GM19452 (cell line): ENCODE measurements at regions not wholly inside any gene's neighbourhood (a gene's known extent, or its start where the extent isn't known, plus 50 kb on each side); places are given as distances from the start of the nearest gene placed in this dataset.
A peak's percentile ranks its signal among the peaks of the same experiment; 100 is the strongest.

Experiments used
- ATAC-seq: cut with Tn5 transposase; IDR thresholded peaks from one replicate; pipeline ENCODE4 v1.9.1; 2021; ENCODE audit not compliant: unreplicated experiment

DNA sequence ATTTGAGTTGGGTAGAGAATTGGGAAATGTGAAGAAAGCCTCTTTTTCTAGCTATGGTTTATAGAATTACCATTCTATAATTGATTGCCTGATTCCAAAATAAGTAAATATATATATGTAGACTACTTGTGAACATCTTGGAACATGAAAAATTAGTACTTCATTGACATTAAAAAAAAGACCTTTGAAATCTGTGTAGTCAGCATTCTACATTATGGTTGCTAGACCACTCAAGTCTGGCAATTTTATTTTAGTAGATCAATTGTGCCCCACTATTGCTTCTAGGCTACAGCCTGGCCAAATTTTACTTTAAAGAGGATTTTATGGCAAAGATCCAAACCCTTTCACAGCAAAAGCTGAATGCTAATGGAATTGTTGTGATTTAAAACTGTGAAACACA, 279.8 kb downstream of the IKZF2 start:
- ATAC-seq = no peak

DNA sequence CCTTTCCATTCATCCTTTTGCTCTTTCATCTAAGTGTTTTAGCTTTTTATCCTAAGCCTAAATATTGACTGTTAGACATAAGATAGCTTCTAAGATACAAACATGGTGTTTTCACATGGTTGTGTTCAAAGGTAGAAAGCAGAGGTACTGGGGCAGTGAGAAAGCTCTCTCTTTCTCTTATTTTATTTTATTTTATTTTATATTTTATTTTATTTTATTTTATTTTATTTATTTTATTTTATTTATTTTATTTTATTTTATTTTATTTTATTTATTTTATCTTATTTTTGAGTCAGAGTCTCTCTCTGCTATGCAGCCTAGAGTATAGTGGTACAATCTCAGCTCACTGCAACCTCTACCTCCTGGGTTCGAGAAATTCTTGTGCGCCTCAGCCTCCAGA, 287.2 kb downstream of the IKZF2 start:
- ATAC-seq = no peak

DNA sequence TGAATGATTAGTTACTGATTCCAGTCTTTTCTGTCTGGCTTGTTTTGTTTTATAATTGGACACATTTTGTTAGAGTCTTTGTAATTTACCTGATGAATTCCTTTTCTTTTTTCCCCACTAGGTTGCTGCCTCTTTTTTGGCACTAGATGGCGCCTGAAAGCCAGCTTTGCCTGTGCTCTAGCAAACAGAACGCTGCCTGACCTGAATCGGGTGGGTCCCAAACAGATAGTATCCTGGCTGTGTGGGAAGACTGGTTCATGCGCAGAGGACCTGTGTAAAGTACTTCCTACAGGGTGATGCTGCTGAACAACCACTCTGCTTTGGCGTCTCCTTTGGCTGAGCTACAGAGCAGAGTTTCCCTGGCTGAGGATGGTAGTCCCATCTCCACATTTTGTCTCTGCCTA, 288.2 kb downstream of the IKZF2 start:
- no peak for ATAC-seq

DNA sequence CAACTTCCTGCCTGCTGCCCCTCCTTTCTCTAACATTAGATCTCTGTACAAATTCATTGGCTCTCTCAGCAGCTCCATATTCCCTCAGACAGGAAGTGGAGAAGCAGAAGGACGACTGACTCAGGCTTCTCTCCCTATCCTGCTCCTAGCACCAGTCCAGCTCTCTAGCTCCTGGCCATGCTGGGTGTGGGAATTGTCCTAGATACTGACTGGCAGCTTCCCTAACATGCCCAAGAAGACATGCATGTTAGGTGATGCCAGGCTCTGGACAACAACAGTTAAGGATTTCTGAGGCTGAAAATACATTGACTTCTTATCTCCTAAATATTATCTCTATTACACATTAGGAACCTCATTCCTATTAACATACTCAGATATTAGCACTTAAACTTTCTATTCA, 292.9 kb downstream of the IKZF2 start:
- no peak for ATAC-seq

DNA sequence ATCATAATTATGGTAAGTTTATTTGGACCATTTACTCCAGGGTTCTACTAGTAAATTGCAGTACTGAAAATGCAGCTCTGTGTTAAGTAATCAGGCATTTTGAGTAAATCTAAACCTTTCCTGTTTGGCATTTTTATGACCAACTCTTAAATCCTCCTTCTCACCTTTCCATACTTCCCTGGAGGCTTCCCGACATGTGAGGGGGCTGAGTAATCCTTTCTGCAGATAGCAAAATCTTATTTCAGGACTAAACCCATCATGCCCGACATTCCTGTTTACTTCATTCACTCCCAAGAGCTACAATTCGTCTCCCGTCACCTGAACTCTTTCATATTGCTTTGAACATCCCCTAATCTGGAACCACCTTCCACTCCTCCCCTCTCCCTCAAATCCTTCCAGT, 296.6 kb downstream of the IKZF2 start:
- ATAC-seq = no peak

DNA sequence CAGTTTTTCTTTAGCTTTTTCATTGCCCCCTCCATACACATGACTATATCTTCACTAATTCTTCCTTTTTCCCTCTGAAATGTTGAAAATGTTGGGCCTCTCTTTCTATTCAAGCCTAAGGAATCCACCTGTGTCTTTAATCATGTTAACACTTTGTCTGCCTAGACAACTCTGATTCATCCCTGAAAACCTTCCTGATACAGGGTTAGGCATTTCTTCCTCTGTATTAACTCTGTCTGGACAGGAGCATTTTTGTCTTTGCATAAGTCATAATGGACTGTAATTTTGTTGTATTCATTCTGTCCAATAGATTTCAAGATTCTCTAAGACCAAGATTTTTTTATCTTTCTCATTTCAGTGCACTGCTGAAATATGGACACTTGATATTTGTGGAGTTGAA, 297.3 kb downstream of the IKZF2 start:
- no peak for ATAC-seq

DNA sequence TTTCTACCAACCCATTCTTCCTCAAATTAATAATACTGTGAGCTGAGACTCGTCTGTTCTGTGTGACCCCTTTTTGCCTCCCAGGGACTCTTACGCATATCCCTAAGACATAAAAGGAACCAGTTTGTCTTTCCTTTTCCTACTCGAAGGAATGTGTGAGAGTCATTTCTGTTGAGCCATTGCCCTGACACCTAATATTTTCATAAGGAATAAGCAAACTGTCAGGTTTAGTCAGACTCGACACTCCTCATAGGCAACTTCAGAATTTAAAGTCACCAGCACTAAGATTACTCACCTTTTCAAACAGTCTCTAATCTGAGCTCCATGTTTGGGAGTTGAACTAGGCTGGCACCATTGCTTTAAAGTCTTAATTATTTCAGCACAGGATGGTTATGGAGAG, 305.5 kb downstream of the IKZF2 start:
- no peak for ATAC-seq

GRCh38 chr2:212843409-212844199, 305.0 kb upstream of the ERBB4 start:
- no peak for ATAC-seq

DNA sequence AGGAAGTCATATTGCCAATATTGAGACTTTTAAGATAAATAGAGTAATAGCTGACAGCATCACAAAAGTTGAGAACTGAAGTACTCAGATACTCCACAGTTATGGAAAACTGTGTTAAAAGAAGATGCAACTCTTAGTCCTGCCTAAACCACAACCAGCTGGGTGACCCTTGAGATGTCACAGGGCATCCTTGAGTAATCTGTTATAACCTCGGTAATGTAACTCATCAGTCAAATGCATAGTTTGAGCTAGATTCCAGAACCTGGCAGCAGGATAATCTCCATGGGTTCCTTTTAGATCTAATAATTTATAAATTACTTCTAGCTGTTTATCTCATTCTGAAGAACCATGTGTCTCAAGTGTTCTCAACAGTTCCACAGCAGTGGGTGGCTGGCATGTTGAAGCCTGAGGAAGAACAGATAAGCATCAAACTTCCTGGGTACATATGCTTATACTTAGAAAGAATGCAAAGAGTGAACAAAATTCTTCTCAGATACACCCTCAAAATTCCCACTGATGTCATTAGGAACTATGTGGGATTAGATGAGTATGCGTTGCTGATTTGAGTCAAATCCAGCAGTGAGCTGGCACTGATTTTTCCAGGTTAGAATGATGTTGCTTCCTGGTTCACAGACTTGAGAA, 304.1 kb upstream of the ERBB4 start:
- no peak for ATAC-seq

GRCh38 chr2:212841460-212841859, 302.9 kb upstream of the ERBB4 start:
- no peak for ATAC-seq

GRCh38 chr2:212832211-212833195, 293.9 kb upstream of the ERBB4 start:
- ATAC-seq = no peak

- ATAC-seq = no peak
These were observed 293.1 kb upstream of the ERBB4 start for GRCh38 chr2:212831671-212832199.

- ATAC-seq = no peak
These were observed 277.7 kb upstream of the ERBB4 start for GRCh38 chr2:212816267-212816666.

DNA sequence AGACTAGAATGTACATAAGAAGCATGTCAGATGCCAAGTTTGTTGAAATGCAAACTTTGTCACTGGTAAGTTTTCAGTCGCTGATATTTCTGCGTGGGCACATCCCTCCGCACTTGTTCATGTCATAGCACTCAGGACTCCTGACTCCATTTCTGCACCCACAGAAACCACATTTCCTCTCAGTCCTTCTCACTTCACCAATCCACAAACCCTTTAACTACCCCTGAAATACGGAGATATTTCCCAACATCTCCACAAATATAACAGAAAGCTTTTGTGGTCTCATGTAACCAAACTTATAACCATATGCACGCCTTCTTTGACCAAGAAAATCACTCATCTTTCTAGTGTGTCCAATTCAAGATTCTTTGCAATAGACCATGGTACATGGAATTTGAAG, 276.9 kb upstream of the ERBB4 start:
- ATAC-seq = peak; percentile 49

DNA sequence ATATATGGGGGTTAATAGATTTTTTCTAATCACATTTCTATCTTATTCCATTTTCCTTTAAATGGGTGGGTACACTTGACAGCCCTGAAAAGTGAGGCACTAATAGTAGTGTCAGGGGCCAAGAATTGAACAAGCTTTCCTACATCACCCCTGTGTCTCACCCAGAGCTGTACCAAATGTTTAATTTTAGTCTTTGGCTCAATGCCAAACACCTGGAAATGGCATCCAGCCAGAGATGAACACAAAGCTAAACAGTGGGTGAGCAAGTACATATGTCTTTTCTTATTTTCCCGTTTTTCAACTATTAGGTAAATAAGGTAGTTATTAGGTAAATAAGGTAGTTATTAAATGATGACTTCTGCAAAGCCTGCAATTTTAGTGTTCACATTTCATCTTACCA, 276.3 kb upstream of the ERBB4 start:
- no peak for ATAC-seq

DNA sequence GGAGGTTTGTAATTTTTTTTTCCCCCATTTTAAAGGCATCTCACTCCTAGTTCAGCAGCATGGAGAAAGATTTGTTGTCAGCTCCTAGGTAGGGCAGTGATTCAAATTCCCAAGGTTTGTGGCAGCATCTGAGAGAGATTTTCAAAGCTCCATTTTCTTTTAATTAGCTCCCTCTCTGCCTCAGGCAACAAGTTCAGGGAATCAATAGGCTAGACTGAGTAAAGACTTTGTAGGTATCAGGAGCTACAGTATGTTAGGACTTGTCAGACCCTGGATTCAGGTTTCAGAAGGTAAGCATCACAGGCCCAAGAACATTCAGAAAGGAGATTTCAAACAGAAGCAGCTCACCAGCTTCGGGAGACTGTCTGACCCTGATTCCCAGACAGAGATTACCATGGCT, 273.3 kb upstream of the ERBB4 start:
- ATAC-seq = no peak

GRCh38 chr2:212811036-212811805, 272.6 kb upstream of the ERBB4 start:
- ATAC-seq = no peak

- no peak for ATAC-seq
These were observed 259.0 kb upstream of the ERBB4 start for GRCh38 chr2:212797484-212798205.

DNA sequence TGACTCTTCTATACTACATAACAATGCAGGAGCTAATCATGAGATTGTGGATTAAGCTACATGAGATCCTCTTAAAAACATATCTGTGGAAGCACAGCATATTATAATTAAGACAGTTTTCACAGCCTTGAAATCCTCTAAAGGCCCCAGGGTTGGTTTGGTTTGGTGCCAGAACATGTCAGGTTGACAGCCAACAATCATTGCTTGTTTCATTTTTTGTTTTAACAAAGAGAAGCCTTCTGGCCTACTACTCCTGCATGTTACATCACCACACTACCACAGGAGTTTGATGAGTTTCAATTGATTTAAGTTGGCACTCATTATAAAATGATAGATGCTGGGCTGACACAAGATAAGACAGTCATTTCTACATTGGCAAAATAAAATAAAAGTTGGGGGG, 255.9 kb upstream of the ERBB4 start:
- no peak for ATAC-seq

DNA sequence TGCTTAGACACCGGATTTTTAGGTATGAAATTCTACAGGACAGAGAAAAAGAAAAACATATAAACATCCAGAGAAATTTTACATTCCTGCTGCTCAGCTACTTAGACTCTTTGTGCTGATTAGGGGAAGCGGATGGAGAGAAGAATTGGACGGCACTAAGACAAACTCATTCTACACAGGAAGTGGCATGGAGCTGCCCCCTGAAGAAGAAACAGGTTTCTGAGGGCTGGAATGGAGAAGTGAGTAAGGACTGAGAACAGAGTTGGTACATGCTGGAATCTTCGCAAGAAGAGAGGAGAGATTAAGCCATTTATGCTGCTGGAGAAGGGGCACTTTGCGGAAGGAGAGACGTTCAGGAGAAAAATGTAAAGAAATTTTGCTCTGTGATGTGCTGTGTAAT, 253.0 kb upstream of the ERBB4 start:
- no peak for ATAC-seq
